GM12878 (cell line): ENCODE measurements at regions not wholly inside any gene's neighbourhood (a gene's known extent, or its start where the extent isn't known, plus 50 kb on each side); places are given as distances from the start of the nearest gene placed in this dataset.

Experiments
- ATAC-seq: fragments of 200-7000 bp; cut with Tn5 transposase; 3 replicates; pipeline ENCODE4 v1.9.1; 2020; ENCODE audit warnings: mild to moderate bottlenecking, moderate library complexity
- BruUV-seq: library from RNA; stranded (reverse); fragments of 400-500 nt; replicated peaks from 2 replicates; lab custom pipeline; 2021; lab: Mats Ljungman, UMichigan
- CTCF ChIA-PET: fragments of 300-600 bp; sonication (Branson Sonifier 250); formaldehyde crosslinking; extraction: SDS; loops from one replicate; lab custom pipeline; 2021; ENCODE audit warnings: inconsistent platforms; lab: Yijun Ruan, JAX
- POLR2A ChIA-PET: fragments of 350-600 bp; formaldehyde crosslinking; extraction: SDS; loops from one replicate; lab custom pipeline; 2021; ENCODE audit warnings: inconsistent platforms; lab: Charles Lee
- RAD21 ChIA-PET: fragments of 300-600 bp; sonication (Branson Sonifier 250); formaldehyde crosslinking; loops from one replicate; lab custom pipeline; 2023; ENCODE audit warnings: antibody characterized with exemption; ENCODE audit not compliant: unreplicated experiment; lab: Charles Lee
- SMC1A ChIA-PET: fragments of 300-600 bp; sonication (Branson Sonifier 250); formaldehyde crosslinking; loops from one replicate; lab custom pipeline; 2023; ENCODE audit not compliant: unreplicated experiment, uncharacterized antibody; lab: Charles Lee
- DNase-seq: peaks from one replicate; pipeline ENCODE4 v3.0.0-alpha.2; 2011; ENCODE audit warnings: low read depth, low spot score
- FAIRE-seq: peaks from 3 replicates; lab custom pipeline; 2011; peaks lifted over from hg19 to GRCh38; lab: Jason Lieb, UNC
- H2AFZ ChIP-seq: 2 replicates; pipeline ENCODE4 v1.6.0; 2011; ENCODE audit warnings: low read depth, low read length, control low read depth; ENCODE audit not compliant: control insufficient read depth
- H3K27ac ChIP-seq: 2 replicates; pipeline ENCODE4 v1.5.1; 2011; ENCODE audit warnings: control low read depth; ENCODE audit not compliant: control insufficient read depth, insufficient read depth
- H3K27me3 ChIP-seq, 2 experiments: replicated peaks in 1 of 2; 2 replicates each; pipeline versions ENCODE4 v1.6.0 to v1.6.1; 2011; ENCODE audit warnings: low read length in 1 of 2; ENCODE audit not compliant: control insufficient read depth in 2 of 2, insufficient read depth in 2 of 2
- H3K36me3 ChIP-seq, 2 experiments: 2 replicates each; pipeline ENCODE4 v1.5.1; 2011; ENCODE audit warnings: low read length in 1 of 2; ENCODE audit not compliant: control insufficient read depth in 2 of 2, insufficient read depth in 2 of 2
- H3K4me1 ChIP-seq: 2 replicates; pipeline ENCODE4 v1.6.1; 2011; ENCODE audit warnings: mild to moderate bottlenecking, low read length, moderate library complexity, mixed read lengths; ENCODE audit not compliant: control insufficient read depth, insufficient read depth
- H3K4me2 ChIP-seq: 2 replicates; pipeline ENCODE4 v1.6.0; 2011; ENCODE audit warnings: control low read depth; ENCODE audit not compliant: control insufficient read depth, insufficient read depth
- H3K4me3 ChIP-seq: fragments of 200-600 bp; sonication (generic); 2 replicates; pipeline ENCODE4 v1.5.1; 2016
- H3K79me2 ChIP-seq: 2 replicates; pipeline ENCODE4 v1.6.0; 2011; ENCODE audit warnings: low read length; ENCODE audit not compliant: control insufficient read depth, insufficient read depth
- H3K9ac ChIP-seq: 2 replicates; pipeline ENCODE4 v1.8.0; 2011; ENCODE audit warnings: low read length, control low read depth, mixed read lengths; ENCODE audit not compliant: control insufficient read depth, insufficient read depth
- H3K9me3 ChIP-seq: replicated peaks from 3 replicates; pipeline ENCODE4 v1.5.1; 2011; ENCODE audit warnings: mild to moderate bottlenecking, low read length; ENCODE audit not compliant: control insufficient read depth, insufficient read depth
- H4K20me1 ChIP-seq: 2 replicates; pipeline ENCODE4 v1.6.0; 2011; ENCODE audit not compliant: control insufficient read depth, insufficient read depth
- CEBPZ ChIP-seq: fragments of 150-350 bp; IDR thresholded peaks from 2 replicates; pipeline ENCODE4 v1.6.1; 2016; ENCODE audit warnings: low read depth, low read length
- EGR1 ChIP-seq, 2 experiments: IDR thresholded peaks; 1 replicate in 1 of 2; 2 replicates in 1 of 2; pipeline ENCODE4 v1.6.1; 2011 to 2012; ENCODE audit warnings: low read depth in 2 of 2, low read length in 2 of 2, borderline replicate concordance in 1 of 2, mild to moderate bottlenecking in 1 of 2, moderate library complexity in 1 of 2
- ETV6 ChIP-seq, 2 experiments: fragments of 450-650 bp in 1 of 2; IDR thresholded peaks in 1 of 2; conservative IDR thresholded peaks in 1 of 2; 2 replicates each; pipeline ENCODE4 v1.6.1; 2014; ENCODE audit warnings: antibody characterized with exemption in 1 of 2, borderline replicate concordance in 1 of 2, low read depth in 1 of 2, mild to moderate bottlenecking in 1 of 2, moderate library complexity in 1 of 2
- HDAC6 ChIP-seq: fragments of 200-600 bp; sonication (generic); IDR thresholded peaks from one replicate; pipeline ENCODE4 v1.8.0; 2017; ENCODE audit warnings: antibody characterized with exemption; ENCODE audit not compliant: unreplicated experiment
- KAT2A ChIP-seq: conservative IDR thresholded peaks from 2 replicates; pipeline ENCODE4 v1.6.1; 2011; ENCODE audit warnings: low read depth, low read length; ENCODE audit not compliant: control insufficient read depth
- KDM1A ChIP-seq: fragments of 200-600 bp; sonication (generic); IDR thresholded peaks from 2 replicates; pipeline ENCODE4 v1.6.1; 2016; ENCODE audit warnings: borderline replicate concordance
- MEF2B ChIP-seq: fragments of 450-650 bp; IDR thresholded peaks from 2 replicates; pipeline ENCODE4 v1.6.1; 2018; ENCODE audit warnings: mild to moderate bottlenecking, moderate library complexity; ENCODE audit not compliant: partially characterized antibody, poor library complexity, severe bottlenecking
- MLLT1 ChIP-seq: fragments of 450-650 bp; IDR thresholded peaks from 2 replicates; pipeline ENCODE4 v1.6.1; 2016; ENCODE audit warnings: mild to moderate bottlenecking
- NR2C1 ChIP-seq: fragments of 450-650 bp; IDR thresholded peaks from 2 replicates; pipeline ENCODE4 v1.6.1; 2017; ENCODE audit warnings: antibody characterized with exemption, mild to moderate bottlenecking, moderate library complexity
- POLR2AphosphoS5 ChIP-seq: IDR thresholded peaks from 2 replicates; pipeline ENCODE4 v1.6.1; 2011; ENCODE audit warnings: mild to moderate bottlenecking, low read length, inconsistent platforms
- RCOR1 ChIP-seq: conservative IDR thresholded peaks from 2 replicates; pipeline ENCODE4 v1.6.1; 2012; ENCODE audit warnings: low read depth, low read length, improper control_type of control experiment
- SMC3 ChIP-seq: IDR thresholded peaks from 2 replicates; pipeline ENCODE4 v1.6.1; 2011; ENCODE audit warnings: low read length, improper control_type of control experiment, borderline replicate concordance
- SUZ12 ChIP-seq: fragments of 200-600 bp; sonication (generic); IDR thresholded peaks from one replicate; pipeline ENCODE4 v1.6.1; 2018; ENCODE audit warnings: antibody characterized with exemption, mild to moderate bottlenecking; ENCODE audit not compliant: unreplicated experiment
- USF1 ChIP-seq: IDR thresholded peaks from 2 replicates; pipeline ENCODE4 v1.6.1; 2011; ENCODE audit warnings: borderline replicate concordance, low read depth, mild to moderate bottlenecking, moderate library complexity, mixed read lengths, low read length; ENCODE audit not compliant: insufficient read depth; ENCODE audit errors: extremely low read length
- WGBS: methylation state at CpG from one replicate; pipeline ENCODE4 v1.1.6; 2016; ENCODE audit warnings: low lambda C conversion rate; ENCODE audit not compliant: insufficient replicate concordance, insufficient coverage; ENCODE audit errors: missing lambda C conversion rate; 5-methylcytosine and 5-hydroxymethylcytosine counted together
- in situ Hi-C: fragments of 300-500 bp; cut with MboI; formaldehyde crosslinking; loops from 9 replicates; pipeline ENCODE4 v1.14.3; 2018; ENCODE audit warnings: mixed read lengths
- intact Hi-C: fragments of 100-400 bp; cut with micrococcal nuclease; formaldehyde crosslinking; loops from one replicate; pipeline ENCODE4 v1.14.2; 2022; ENCODE audit not compliant: unreplicated experiment

GRCh38 chr10:65816536-65816935 lies 1109.3 kb upstream of the LRRTM3 start:
- Histone ChIP-seq H3K79me2 (no peaks in the 10 kb centered on the region), H3K4me1 (no peaks in the 10 kb centered on the region), H3K4me2 (no peak overlapping the region), H3K9me3 (no peaks in the 10 kb centered on the region), H3K27ac (no peak overlapping the region), H3K4me3 (no peak overlapping the region), H2AFZ (no peak overlapping the region), H4K20me1 (no peaks in the 10 kb centered on the region), H3K27me3 (no peaks in the 10 kb centered on the region), H3K9ac (no peak overlapping the region), H3K36me3 (no peaks in the 10 kb centered on the region)
- WGBS, result 0% methylated on average over 1 of the region's 1 CpG
- intact Hi-C loops (no loop called here), in situ Hi-C loops (no loop called here)
- no peak for FAIRE-seq
- DNase-seq, result no peak
- ChIA-PET CTCF (no interaction called here), POLR2A (interaction anchor here (0.5 kb wide), 1 partner anchor 19 kb away, joined by 6 read pairs; no protein-coding TSS in a partner anchor), RAD21 (no interaction called here), SMC1A (interaction anchor here (1.0 to 1.1 kb wide), 2 partner anchors 18 to 75 kb away, joined by 3 read pairs; no protein-coding TSS in a partner anchor)
- no peak for ATAC-seq
- BruUV-seq, result no TSS peak
- TF ChIP-seq POLR2AphosphoS5, result no peak
- no peak for TF ChIP-seq USF1
- no peak for TF ChIP-seq SMC3
- no peak for TF ChIP-seq RCOR1
- no peak for TF ChIP-seq ETV6 (conservative IDR thresholded peaks at IDR 0.05 in 1 of 2, IDR thresholded peaks at IDR 0.05 in 1 of 2; ENCODE audit: borderline replicate concordance in 1 of 2, low read depth in 1 of 2)
- no peak for TF ChIP-seq MEF2B
- TF ChIP-seq MLLT1, result no peak
- no peak for TF ChIP-seq HDAC6
- TF ChIP-seq SUZ12, result no peak
- no peak for TF ChIP-seq KDM1A
- TF ChIP-seq KAT2A, result no peak
- no peak for TF ChIP-seq CEBPZ
- no peak for TF ChIP-seq NR2C1
- TF ChIP-seq EGR1 (IDR thresholded peaks at IDR 0.05; ENCODE audit: borderline replicate concordance in 1 of 2, low read depth in 2 of 2, low read length in 2 of 2), result no peak
